CD4-positive, alpha-beta T cell treated with Interleukin-4 for 1 hour (primary cell): ENCODE measurements at regions not wholly inside any gene's neighbourhood (a gene's known extent, or its start where the extent isn't known, plus 50 kb on each side); places are given as distances from the start of the nearest gene placed in this dataset.

Experiments used
- DNase-seq, 2 donors: peaks; one replicate each; pipeline ENCODE4 v3.0.0-alpha.2; 2020 to 2022

DNA sequence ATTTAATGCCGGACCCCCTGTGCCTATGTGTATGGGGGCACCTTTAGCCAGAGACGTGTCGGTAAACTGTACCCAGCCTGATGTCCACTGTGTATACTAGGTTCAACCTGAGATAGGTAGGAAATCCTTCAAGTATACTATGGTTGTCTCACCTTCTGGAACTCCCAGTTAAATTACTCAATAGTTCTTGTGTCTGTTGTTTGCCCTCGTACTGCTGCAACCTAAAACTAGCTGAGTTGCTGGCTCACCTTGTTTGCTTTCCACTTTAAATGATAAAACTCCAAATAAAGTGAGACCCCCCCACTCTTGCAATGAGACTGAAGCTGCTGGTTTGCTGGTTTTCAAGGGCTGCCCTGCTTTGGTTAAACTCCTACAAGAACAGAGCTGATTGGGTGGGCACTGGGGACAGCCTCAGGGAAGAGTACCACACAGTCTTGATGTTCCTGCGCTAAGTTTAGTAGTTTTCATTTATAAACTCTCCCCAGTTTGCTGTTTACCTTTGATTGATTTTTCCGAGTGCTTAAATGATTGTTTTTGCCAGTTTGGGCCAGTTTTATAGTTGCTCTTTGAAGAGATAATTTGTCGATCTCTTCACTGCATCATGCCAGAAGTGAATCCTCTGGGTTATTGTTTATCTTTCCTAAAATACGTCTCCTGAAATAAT is 1281.8 kb upstream of the MAP3K7 start:
- DNase-seq = no peak

DNA sequence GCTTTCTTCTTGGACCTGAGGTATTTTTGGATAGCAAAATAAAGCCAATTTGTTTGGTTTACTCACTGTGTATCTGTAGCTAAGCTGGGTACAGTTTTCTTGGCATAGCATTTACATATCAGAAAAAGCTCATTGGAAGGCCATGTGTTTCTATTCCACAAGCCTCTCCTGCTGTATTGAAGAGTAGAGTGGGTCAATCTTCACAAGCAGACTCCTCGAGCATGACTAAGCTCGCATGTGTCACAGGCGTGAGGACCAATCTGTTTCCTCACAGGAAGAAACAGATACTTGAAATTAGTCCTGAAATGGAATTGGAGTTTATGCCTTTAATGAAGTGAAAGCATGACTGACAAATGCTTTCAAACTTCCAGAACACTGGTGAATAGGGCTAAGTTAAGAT is 1279.0 kb upstream of the MAP3K7 start:
- DNase-seq = no peak

DNA sequence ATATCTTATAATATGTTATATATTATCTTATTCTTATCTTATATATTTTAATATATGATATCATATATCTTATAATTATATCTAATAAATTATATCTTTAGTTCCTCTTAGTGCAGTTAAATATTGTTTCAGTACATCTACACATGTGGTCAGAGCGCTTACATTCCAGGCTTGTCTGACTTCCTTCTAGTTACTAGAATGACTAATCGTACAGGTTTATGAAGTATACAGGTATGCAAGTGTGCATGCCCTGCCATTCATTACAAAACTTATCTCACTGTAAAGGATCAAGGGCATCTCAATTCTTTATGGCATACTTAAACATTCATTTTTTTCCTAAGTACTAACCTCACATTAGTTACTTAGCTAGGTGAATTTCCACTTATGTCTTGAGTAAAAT is 1278.0 kb upstream of the MAP3K7 start:
- no peak for DNase-seq

DNA sequence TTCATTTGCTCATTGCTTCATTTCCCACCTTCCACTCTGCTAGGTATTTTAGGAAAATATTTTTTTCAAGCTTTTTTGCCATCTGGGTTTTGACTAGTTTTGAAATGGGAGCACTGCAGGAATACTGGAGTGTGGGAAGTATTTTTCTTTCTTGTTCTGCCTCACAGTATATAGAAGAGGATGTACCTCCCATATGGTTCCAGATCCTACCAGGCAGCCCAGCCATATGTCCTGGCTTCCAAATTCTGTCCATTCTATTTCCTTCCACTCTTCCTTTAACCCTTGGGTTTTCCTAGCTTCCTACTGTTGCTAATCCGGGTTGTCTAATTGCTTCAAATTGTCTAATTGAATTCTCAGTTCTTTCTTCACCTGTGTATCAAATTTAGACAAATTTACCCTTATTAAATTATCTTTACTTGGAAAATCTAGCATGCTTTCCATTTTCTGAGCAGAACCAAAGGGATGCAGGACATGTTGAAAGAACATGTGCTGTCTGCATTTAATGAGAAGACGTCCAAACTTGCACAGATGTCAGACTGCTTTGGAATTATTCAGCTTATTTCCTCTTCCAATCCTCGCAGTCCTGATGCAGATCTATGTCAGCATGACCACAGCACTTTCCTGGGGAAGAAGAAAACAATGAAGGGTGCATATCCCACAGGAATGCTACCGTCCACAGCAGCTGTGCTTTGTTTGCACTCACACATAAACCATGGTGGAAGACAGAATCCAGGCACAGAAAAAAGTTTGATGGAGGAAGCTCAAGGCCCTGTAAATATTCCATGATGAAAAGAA is 1273.9 kb upstream of the MAP3K7 start:
- DNase-seq = no peak

DNA sequence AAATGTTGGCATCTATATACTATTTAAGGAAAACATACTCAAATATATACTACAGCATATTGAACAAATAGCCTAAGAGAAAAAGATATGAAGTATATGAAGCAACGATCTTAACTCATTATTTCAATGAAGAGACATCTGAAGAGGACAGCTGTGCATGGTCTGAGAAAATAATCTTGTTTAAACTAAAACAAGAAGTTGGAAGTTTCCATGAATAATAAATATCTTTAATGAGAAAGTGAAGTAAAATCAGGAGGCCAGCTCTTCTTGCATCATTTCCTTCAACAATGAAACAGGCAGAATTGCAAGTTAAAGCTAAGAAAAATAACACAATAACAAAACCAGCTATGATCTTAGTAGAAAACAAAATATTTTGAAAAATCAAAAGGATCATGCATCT is 1265.4 kb upstream of the MAP3K7 start:
- no peak for DNase-seq

DNA sequence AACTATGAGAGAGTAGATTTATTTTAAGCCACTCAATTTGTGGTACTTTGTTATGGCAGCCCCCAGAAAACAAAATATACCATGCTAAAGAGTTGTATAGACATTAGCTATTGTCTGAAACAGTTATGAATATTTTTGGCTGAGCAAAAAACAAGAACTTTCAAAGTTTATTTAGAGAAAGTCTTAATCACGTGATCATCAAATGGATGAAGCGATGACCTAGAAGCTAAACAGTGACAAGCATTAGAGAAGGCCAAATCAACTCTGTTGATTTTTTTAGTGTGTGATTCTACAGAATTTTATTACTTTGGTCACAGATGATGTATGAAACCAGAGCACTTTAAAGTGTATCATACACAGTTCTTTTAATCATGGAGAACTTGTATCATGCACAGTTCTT is 1247.9 kb upstream of the MAP3K7 start:
- DNase-seq = no peak

DNA sequence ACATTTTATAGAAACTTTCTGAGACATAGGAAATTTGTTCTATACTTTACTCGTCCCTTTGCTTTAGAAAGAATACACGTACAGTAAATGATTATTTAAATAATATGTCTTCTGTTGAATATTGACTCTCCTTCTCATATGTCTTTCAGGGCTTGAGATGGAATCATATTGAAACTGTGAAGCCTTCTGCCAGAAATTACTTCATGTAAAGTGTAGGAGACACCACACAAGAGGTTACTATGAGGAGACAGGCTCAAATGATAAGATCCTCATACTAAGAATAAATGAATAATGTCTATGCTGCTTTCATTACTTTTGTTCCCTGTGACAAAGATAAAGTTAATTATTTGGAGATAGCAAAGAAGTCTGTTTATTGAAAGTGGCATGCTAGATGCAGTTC is 1240.3 kb upstream of the MAP3K7 start:
- no peak for DNase-seq

DNA sequence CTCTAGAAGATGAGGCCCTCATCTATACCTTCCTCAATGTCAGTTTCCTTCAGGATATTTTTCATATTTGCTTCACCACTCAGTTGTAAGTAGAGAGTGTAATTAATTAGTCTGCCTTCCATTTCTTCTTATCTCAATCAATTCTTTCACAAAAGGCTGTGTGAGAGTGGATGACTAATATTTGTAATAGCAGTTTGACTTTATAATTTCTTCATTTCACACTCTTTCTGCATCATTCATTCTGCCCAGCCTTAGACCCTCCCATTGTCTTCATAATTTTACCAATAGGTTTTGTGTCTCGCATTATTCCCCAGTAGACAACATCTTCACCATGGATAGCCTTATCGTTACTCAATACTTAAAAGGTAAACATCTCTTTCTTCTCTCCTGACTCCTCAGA is 1239.3 kb upstream of the MAP3K7 start:
- DNase-seq = no peak

DNA sequence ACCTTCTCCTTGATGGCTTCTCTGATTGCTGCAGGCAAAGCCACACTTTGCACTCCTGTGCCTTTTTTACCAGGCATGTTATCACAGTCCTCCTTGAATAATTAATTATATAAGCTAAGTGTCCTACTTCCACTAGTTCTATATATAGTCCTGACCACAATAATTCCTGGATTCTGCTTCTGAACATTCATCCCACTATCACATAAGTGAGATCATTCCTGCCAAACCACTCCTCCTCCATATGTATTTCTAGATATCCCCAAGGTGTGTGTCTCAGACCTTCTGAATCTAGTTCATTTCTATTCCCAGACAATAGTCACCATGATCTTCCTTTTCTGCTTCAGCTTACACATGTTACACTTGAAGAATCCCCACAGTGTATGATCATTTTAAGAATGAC is 1237.5 kb upstream of the MAP3K7 start:
- no peak for DNase-seq

DNA sequence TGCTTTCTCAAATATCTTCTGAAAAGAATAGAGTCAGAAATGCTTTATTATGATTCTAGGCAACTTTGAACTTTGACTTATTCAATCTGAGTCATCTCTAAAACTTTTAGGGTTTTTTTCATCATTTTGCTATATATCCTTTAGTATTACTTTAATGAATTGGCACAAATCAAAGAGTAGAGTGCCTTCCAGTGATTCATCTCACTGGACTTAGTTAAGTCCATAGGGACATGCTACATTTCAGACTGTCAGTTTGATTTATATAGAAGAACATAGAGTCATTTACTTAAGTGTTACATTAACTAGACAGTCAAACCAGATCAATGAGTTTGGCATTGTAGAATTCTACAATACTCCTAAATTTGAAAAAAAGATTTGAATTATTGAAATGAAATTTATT is 1235.7 kb upstream of the MAP3K7 start:
- DNase-seq = no peak

DNA sequence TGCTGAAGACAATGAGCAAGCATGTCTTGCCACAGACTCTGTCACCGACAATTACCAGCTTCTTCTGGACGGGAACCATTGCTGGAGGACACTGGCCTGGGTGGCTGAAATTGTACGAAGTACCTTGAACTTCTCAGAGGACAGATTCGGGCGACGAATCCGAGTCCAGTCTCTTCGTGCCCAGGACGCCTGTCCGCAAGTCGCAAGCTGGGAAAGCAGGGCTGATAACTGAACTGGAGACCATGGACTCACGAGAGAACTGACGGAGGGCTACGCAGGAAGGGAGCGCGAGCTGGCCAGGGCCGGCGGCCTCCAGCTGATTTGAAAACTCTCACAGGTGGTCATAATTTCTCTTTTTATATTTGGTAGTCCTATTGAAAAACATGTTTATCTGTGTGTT is 1229.5 kb upstream of the MAP3K7 start:
- no peak for DNase-seq

DNA sequence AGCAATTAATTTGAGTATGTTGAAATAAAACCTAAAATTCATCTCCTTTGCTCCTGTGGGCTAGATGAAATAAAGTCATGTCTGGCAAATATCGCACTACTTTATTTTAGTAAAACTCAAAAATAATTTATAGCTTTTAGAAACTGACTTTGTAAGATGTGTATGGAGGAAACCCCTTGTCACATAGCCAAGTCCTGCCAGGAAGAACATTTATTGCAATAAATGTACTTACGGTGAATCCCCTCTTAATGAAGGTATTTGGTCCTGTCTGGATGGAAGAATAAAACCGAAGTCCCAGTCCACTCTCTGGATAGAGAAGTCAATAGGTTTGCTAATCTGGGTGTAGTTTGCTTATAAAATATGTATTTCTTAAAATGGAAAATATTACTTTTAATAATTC is 1226.8 kb upstream of the MAP3K7 start:
- no peak for DNase-seq

DNA sequence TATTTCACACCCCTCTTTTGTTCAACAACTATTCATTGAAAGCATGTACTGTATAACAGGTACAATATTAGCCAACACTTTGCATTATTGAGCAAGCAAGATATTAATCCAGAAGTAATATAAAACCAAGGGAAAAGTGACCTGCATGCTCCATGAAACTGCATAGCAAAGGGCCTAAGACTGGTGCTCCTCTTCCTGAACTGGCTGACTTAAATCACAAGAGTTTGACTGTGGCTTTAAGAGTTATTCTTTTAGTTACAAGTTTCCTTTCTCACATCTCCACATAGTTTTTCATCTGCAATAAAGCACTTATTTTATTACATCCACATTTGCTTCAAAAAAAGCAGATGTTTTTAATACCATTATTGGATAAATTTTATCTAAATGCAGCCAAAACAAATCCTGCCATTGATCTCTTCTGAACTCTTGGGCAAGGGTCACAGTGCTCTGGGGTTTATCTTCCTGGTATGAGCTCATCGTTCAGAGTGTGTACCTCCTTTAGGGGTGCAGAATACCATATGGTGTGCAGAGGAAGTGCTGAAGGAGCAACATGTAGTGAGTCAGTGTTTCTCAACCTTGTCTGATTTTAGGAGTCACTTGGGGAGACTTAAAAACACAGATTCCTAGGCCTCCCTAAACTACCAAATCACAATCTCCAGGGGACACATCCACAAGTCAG is 1225.9 kb upstream of the MAP3K7 start:
- DNase-seq = no peak

DNA sequence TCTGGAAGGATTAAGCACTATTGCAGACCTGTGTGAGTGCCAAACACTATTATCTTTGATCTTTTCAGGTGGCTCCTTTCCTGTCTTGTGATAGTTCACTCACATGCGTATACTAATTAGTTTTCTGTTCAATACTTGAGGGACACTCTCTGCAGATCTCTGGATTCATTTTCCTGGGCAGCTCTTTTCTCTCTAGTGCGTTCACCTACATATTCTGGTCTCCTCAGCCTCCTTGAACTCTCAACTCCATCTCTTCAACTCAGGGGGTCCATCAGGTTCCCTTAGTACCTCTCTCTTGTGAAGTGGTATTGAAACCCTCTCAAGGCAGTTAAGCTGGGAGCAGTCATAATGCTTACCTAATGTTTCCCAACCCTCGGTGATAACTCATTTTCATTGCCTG is 1218.1 kb upstream of the MAP3K7 start:
- no peak for DNase-seq

DNA sequence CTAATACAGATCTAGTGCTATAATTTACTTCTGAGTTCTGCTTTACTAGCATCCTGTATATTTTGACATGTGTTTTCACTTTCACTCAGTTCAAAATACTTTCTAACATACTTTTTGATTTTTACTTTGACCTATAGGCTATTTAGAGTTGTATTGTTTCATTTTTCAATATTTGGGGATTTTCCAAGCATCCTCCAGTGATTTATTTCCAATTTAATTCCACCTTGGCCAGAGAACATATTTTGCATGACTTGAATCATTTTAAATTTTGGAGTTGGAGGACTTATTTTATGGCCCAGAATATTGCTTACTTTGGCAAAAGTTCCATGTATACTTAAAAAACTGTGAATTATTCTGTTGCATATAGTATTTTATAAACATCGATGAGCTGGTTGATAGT is 1215.6 kb upstream of the MAP3K7 start:
- no peak for DNase-seq

DNA sequence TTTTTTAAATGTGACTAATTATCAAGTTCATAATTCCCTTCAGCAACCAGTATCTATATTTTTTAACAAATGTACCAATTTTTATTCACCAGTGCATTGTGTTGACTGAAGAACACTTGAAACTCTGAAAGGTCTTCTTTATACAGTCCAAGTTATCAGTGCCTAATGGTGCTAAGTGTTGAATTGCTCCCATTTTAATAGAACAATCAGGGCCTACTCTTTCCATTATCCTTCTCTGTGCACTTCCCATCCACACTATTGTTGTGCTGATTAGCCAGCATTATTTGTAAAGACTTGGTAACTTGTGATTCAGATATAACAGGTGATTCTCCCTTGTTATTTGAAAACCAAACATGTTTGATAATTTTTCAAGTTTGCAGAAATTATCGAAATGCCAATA is 1209.7 kb upstream of the MAP3K7 start:
- no peak for DNase-seq

DNA sequence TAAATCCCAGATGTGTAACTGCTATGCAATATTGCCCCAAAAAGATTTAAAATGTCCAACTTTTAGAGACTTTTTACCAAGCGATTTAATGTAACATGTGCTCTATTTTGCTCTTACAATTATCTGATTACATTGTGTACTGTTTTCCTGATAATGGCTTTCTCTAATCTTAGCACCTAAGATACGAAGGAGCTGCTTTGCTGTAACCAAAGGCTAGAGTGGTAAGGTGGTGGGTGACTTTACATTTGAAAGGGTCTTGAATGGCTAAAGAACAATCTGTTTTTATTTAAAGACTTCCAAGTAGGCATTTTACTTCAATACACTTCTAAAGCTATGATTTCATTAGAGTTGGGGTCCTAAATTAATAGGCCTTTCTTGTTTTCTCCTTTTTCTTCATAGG is 1201.6 kb upstream of the MAP3K7 start:
- DNase-seq = no peak

DNA sequence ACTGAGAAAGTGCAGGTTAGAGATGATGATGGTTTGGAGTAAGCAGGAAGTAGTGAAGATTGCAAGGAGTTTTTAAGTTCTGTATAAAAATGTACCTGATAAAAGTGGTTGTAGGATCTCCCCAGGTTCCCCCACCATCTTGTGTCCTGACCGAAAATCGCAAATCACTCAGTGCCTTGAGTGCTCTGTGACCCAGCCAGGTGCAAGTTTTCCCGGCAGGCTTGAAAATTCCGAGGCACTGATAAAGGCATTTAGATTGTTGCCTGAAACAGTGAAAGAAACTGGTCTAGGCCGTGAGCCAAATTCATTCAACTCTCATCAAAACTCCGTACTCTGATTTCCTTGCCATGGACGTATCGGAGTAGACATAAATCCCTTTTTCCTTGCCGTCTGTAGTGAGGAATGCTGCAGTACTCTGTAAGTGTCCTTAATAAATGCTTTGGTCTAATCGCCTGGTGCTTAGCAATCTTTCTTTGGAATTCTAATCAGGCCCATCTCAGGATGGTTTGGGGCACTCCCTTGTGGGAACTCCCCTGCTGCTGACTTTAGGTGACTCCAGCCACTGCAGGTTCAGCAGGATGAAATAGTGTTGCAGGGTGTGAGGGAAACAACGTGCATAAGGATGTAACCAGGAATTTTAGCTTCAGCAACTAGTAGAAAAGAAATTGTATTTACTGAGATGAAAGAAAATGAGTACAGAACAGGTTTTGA is 1199.8 kb upstream of the MAP3K7 start:
- no peak for DNase-seq

DNA sequence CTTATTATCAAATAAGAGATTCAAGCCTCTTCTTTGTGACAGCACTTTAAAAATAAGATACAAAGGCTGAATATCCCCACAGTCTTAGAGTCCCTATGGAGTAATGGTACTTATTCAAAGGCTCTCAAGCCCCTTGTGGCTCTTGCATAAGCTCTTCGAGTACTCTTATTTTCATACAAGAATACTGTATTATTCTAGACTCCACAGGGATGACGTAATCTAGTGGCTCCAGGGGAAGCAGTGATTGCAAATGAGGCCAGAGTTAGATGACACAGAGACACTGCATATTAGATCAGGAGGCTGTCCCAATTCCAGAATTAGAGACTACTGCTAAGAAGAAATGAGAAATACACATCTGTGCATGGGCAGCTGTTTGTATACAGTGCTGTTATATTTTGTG is 1195.9 kb upstream of the MAP3K7 start:
- no peak for DNase-seq

DNA sequence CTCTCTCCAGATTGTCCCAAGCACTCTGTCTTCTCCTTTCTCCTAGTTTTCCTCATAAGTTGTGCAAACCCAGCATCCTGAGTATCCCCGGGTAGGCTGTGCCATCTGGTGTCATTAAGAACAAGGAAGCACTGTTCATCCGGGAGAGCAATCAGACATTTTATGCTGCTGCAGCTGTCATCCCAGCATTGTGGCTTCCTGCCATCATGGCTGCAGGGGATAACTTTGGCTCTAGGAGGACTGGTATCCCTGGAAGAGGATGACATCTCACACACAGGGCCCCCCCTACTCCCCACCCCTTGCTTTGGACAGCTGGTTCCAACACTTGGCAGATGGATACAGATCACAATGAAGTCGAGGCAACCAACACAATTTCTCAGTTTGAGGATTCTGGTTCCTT is 1195.1 kb upstream of the MAP3K7 start:
- DNase-seq = no peak

DNA sequence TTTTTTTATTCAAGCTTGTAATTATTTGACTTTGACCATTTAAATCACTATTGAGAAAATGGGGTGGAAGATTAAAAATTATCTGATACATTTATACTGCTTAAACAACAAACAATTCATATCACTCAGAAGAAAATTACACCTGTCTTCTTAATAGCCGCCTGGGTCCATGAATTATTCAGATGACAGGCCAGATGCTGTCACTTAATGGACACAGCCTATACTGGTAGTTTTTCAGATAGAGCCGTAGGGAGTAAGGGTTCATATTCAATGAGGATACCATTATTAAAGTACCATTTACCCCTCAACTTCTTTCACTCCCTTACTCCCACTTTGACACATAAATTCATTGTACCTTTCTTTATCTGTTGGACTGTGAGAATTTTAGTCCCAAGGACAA is 1193.4 kb upstream of the MAP3K7 start:
- no peak for DNase-seq

DNA sequence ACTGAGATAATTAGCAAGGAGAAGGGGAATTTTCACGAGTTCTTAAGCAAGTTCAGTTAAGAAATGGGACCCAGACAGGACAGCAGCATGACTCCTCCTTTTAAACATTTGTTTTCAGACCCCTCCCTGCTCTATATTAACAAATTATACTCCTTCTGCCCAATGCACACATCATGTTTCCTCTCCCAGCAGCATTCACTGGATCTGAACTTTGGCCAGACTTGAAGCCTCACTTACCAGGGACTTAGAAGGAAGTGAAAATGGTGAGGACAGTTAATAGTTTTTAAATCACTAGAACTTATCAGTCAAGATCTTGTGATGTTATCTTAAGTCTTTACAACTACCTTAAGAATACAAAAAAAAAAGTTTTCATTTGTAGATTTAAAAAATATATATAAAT is 1174.7 kb upstream of the MAP3K7 start:
- no peak for DNase-seq

DNA sequence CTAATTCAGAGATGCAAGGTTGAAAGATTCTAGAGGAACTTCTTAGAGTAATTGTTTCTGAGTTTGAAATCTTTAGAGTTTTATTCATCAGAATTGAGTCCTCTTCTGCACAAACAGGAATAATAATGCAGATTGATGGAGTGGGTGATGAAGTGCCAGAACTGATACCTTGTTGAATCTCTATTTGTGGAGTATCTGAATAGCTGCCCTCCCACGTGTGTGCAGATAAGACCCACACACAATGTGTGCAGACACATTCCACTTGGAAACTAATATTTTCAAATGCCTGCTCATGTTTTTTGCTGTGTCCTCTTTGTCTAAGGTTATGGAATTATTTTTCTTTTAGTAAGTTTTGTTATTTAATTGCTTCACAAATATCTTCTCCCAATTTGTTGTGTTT is 1167.8 kb upstream of the MAP3K7 start:
- no peak for DNase-seq

DNA sequence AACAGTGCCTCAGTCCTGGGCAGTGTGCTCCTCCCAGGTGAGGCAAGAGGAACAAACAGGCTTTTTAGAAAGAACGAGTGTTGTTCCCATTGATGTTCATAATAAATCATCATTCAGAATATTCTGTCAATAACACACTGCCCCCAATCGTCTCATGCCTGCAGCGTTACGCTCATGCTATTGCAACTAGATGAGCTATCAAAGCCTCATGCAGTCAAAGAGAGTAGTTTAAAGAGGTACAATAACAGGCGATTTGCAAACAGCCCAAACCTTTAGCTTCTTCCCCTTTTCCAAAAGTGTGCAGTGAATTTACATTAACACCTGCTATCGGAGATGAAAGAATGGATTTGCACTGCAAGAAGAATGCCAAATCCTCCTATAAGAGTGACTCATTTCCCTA is 1164.7 kb upstream of the MAP3K7 start:
- no peak for DNase-seq
